ENCODE measurements at regions not wholly inside any gene's neighbourhood (a gene's known extent, or its start where the extent isn't known, plus 50 kb on each side); places are given as distances from the start of the nearest gene placed in this dataset.

- Histone ChIP-seq H3K27me3 (replicated peaks; ENCODE audit: control insufficient read depth, insufficient read depth, low read length, poor library complexity, severe bottlenecking) (no peaks in the 10 kb centered on the region), H3K27ac (ENCODE audit: insufficient read depth, low read length, poor library complexity, severe bottlenecking) (no peak overlapping the region), H3K4me1 (ENCODE audit: control insufficient read depth, insufficient read depth, low read length, poor library complexity, severe bottlenecking) (no peaks in the 10 kb centered on the region), H3K9me3 (ENCODE audit: control insufficient read depth, low read length) (no peaks in the 10 kb centered on the region), H3K4me3 (ENCODE audit: insufficient read depth, low read depth, low read length, poor library complexity, severe bottlenecking) (no peak overlapping the region), H3K36me3 (ENCODE audit: control insufficient read depth, insufficient read depth, low read length) (no peaks in the 10 kb centered on the region)
- DNase-seq = no peak
Measured at GRCh38 chr5:163978897-163979296, 473.5 kb downstream of the MAT2B start.

DNA sequence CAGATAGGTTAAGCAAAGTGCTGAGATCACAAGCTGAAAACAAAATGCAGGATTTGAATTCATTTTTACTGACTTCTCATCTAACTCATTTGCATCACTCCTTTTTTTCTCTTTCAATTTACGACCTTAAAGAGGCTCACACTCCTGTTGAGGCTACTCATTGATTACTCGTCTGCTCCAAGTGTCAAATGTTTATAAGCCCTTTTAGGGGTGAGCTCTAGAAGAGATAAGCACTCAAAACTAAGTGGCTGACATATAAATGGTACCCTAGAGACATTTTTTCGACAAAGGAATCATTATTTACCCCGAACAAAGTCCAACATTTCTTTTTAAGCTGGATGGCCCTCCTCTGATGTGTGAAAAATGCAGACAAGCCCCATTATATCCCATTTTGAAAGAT is 483.1 kb downstream of the MAT2B start:
- Histone ChIP-seq H3K27me3 (replicated peaks; ENCODE audit: control insufficient read depth, insufficient read depth, low read length, poor library complexity, severe bottlenecking) (no peaks in the 10 kb centered on the region), H3K4me3 (ENCODE audit: insufficient read depth, low read depth, low read length, poor library complexity, severe bottlenecking) (no peak overlapping the region), H3K9me3 (ENCODE audit: control insufficient read depth, low read length) (no peaks in the 10 kb centered on the region), H3K4me1 (ENCODE audit: control insufficient read depth, insufficient read depth, low read length, poor library complexity, severe bottlenecking) (no peaks in the 10 kb centered on the region), H3K36me3 (ENCODE audit: control insufficient read depth, insufficient read depth, low read length) (no peaks in the 10 kb centered on the region), H3K27ac (ENCODE audit: insufficient read depth, low read length, poor library complexity, severe bottlenecking) (no peak overlapping the region)
- DNase-seq = no peak

- Histone ChIP-seq H3K9me3 (ENCODE audit: control insufficient read depth, low read length) (no peaks in the 10 kb centered on the region), H3K36me3 (ENCODE audit: control insufficient read depth, insufficient read depth, low read length) (no peaks in the 10 kb centered on the region), H3K27me3 (replicated peaks; ENCODE audit: control insufficient read depth, insufficient read depth, low read length, poor library complexity, severe bottlenecking) (no peaks in the 10 kb centered on the region), H3K4me1 (ENCODE audit: control insufficient read depth, insufficient read depth, low read length, poor library complexity, severe bottlenecking) (no peaks in the 10 kb centered on the region), H3K4me3 (ENCODE audit: insufficient read depth, low read depth, low read length, poor library complexity, severe bottlenecking) (no peak overlapping the region), H3K27ac (ENCODE audit: insufficient read depth, low read length, poor library complexity, severe bottlenecking) (no peak overlapping the region)
- DNase-seq = no peak
Measured at GRCh38 chr5:163993126-163993525, 487.7 kb downstream of the MAT2B start.

DNA sequence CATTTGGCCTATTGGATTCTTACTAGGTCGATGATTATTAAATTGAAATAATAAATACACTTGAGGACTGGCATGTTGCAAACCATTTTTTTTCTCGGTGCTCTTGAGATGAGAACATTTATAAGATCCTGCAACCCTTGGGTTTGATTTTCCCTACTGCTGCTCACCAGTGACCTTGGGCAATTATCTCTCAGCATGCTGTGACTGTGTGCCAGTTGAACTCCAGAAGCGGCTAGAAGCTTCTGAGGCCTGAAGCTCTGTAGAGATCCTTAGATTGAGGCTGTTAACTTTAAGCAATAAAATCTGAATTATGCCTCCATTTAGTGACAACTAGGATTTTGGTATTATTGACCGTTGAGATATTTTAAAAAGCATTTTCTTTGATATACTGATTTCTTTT is 489.8 kb downstream of the MAT2B start:
- Histone ChIP-seq H3K36me3 (ENCODE audit: control insufficient read depth, insufficient read depth, low read length) (no peaks in the 10 kb centered on the region), H3K4me3 (ENCODE audit: insufficient read depth, low read depth, low read length, poor library complexity, severe bottlenecking) (no peak overlapping the region), H3K9me3 (ENCODE audit: control insufficient read depth, low read length) (no peaks in the 10 kb centered on the region), H3K27me3 (replicated peaks; ENCODE audit: control insufficient read depth, insufficient read depth, low read length, poor library complexity, severe bottlenecking) (no peaks in the 10 kb centered on the region), H3K4me1 (ENCODE audit: control insufficient read depth, insufficient read depth, low read length, poor library complexity, severe bottlenecking) (no peaks in the 10 kb centered on the region), H3K27ac (ENCODE audit: insufficient read depth, low read length, poor library complexity, severe bottlenecking) (no peak overlapping the region)
- DNase-seq = no peak

- no peak overlapping the region for H3K27ac ChIP-seq (ENCODE audit: insufficient read depth, low read length, poor library complexity, severe bottlenecking)
- H3K9me3 ChIP-seq (ENCODE audit: control insufficient read depth, low read length) = no peaks in the 10 kb centered on the region
- H3K36me3 ChIP-seq (ENCODE audit: control insufficient read depth, insufficient read depth, low read length) = no peaks in the 10 kb centered on the region
- no peak for DNase-seq
- no peaks in the 10 kb centered on the region for H3K27me3 ChIP-seq (replicated peaks; ENCODE audit: control insufficient read depth, insufficient read depth, low read length, poor library complexity, severe bottlenecking)
- no peak overlapping the region for H3K4me3 ChIP-seq (ENCODE audit: insufficient read depth, low read depth, low read length, poor library complexity, severe bottlenecking)
- H3K4me1 ChIP-seq (ENCODE audit: control insufficient read depth, insufficient read depth, low read length, poor library complexity, severe bottlenecking) = no peaks in the 10 kb centered on the region
Measured at GRCh38 chr5:163997965-163998364, 492.5 kb downstream of the MAT2B start.

- no peak for DNase-seq
- no peak overlapping the region for H3K27ac ChIP-seq (ENCODE audit: insufficient read depth, low read length, poor library complexity, severe bottlenecking)
- H3K27me3 ChIP-seq (replicated peaks; ENCODE audit: control insufficient read depth, insufficient read depth, low read length, poor library complexity, severe bottlenecking) = no peaks in the 10 kb centered on the region
- H3K4me3 ChIP-seq (ENCODE audit: insufficient read depth, low read depth, low read length, poor library complexity, severe bottlenecking) = no peak overlapping the region
- no peaks in the 10 kb centered on the region for H3K9me3 ChIP-seq (ENCODE audit: control insufficient read depth, low read length)
- H3K4me1 ChIP-seq (ENCODE audit: control insufficient read depth, insufficient read depth, low read length, poor library complexity, severe bottlenecking) = no peaks in the 10 kb centered on the region
- H3K36me3 ChIP-seq (ENCODE audit: control insufficient read depth, insufficient read depth, low read length) = no peaks in the 10 kb centered on the region
Measured at GRCh38 chr5:164000241-164000640, 494.8 kb downstream of the MAT2B start.

DNA sequence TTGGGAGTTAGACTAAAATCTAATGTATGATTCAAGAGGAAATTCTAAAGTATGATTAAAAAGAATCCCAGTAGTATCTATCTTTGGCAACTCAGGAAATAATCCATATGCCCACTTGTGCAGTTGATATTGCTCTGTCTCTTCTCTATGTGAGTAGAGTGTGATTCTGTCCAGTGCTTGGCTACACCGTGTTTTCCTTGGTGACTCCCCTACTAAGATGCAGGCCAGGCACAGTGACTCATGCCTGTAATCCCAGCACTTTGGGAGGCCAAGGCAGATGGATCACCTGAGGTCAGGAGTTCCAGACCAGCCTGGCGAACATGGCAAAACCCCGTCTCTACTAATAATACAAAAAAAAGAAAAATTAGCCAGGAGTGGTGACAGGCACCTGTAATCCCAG is 495.4 kb downstream of the MAT2B start:
- Histone ChIP-seq H3K4me1 (ENCODE audit: control insufficient read depth, insufficient read depth, low read length, poor library complexity, severe bottlenecking) (no peaks in the 10 kb centered on the region), H3K4me3 (ENCODE audit: insufficient read depth, low read depth, low read length, poor library complexity, severe bottlenecking) (no peak overlapping the region), H3K27me3 (replicated peaks; ENCODE audit: control insufficient read depth, insufficient read depth, low read length, poor library complexity, severe bottlenecking) (no peaks in the 10 kb centered on the region), H3K9me3 (ENCODE audit: control insufficient read depth, low read length) (no peaks in the 10 kb centered on the region), H3K27ac (ENCODE audit: insufficient read depth, low read length, poor library complexity, severe bottlenecking) (no peak overlapping the region), H3K36me3 (ENCODE audit: control insufficient read depth, insufficient read depth, low read length) (no peaks in the 10 kb centered on the region)
- no peak for DNase-seq

GRCh38 chr5:164002214-164002613 is 496.8 kb downstream of the MAT2B start:
- no peak for DNase-seq
- no peak overlapping the region for H3K27ac ChIP-seq (ENCODE audit: insufficient read depth, low read length, poor library complexity, severe bottlenecking)

GRCh38 chr5:164002628-164003027 is 497.2 kb downstream of the MAT2B start:
- H3K4me3 ChIP-seq (ENCODE audit: insufficient read depth, low read depth, low read length, poor library complexity, severe bottlenecking) = no peak overlapping the region
- H3K9me3 ChIP-seq (ENCODE audit: control insufficient read depth, low read length) = no peaks in the 10 kb centered on the region
- H3K27me3 ChIP-seq (replicated peaks; ENCODE audit: control insufficient read depth, insufficient read depth, low read length, poor library complexity, severe bottlenecking) = no peaks in the 10 kb centered on the region
- DNase-seq = no peak
- no peaks in the 10 kb centered on the region for H3K36me3 ChIP-seq (ENCODE audit: control insufficient read depth, insufficient read depth, low read length)
- no peaks in the 10 kb centered on the region for H3K4me1 ChIP-seq (ENCODE audit: control insufficient read depth, insufficient read depth, low read length, poor library complexity, severe bottlenecking)
- H3K27ac ChIP-seq (ENCODE audit: insufficient read depth, low read length, poor library complexity, severe bottlenecking) = no peak overlapping the region

More at GRCh38 chr5:164002214-164002613, 496.8 kb downstream of the MAT2B start:
- H3K4me3 ChIP-seq (ENCODE audit: insufficient read depth, low read depth, low read length, poor library complexity, severe bottlenecking) = no peak overlapping the region
- H3K27me3 ChIP-seq (replicated peaks; ENCODE audit: control insufficient read depth, insufficient read depth, low read length, poor library complexity, severe bottlenecking) = no peaks in the 10 kb centered on the region
- no peaks in the 10 kb centered on the region for H3K9me3 ChIP-seq (ENCODE audit: control insufficient read depth, low read length)
- H3K4me1 ChIP-seq (ENCODE audit: control insufficient read depth, insufficient read depth, low read length, poor library complexity, severe bottlenecking) = no peaks in the 10 kb centered on the region
- H3K36me3 ChIP-seq (ENCODE audit: control insufficient read depth, insufficient read depth, low read length) = no peaks in the 10 kb centered on the region

- Histone ChIP-seq H3K36me3 (ENCODE audit: control insufficient read depth, insufficient read depth, low read length) (no peaks in the 10 kb centered on the region), H3K9me3 (ENCODE audit: control insufficient read depth, low read length) (no peaks in the 10 kb centered on the region), H3K27me3 (replicated peaks; ENCODE audit: control insufficient read depth, insufficient read depth, low read length, poor library complexity, severe bottlenecking) (no peaks in the 10 kb centered on the region), H3K4me3 (ENCODE audit: insufficient read depth, low read depth, low read length, poor library complexity, severe bottlenecking) (no peak overlapping the region), H3K27ac (ENCODE audit: insufficient read depth, low read length, poor library complexity, severe bottlenecking) (no peak overlapping the region), H3K4me1 (ENCODE audit: control insufficient read depth, insufficient read depth, low read length, poor library complexity, severe bottlenecking) (no peaks in the 10 kb centered on the region)
- DNase-seq = no peak
Measured at GRCh38 chr5:164005071-164005470, 499.7 kb downstream of the MAT2B start.

- no peak for DNase-seq
- no peak overlapping the region for H3K27ac ChIP-seq (ENCODE audit: insufficient read depth, low read length, poor library complexity, severe bottlenecking)
- no peaks in the 10 kb centered on the region for H3K36me3 ChIP-seq (ENCODE audit: control insufficient read depth, insufficient read depth, low read length)
- H3K9me3 ChIP-seq (ENCODE audit: control insufficient read depth, low read length) = no peaks in the 10 kb centered on the region
- no peaks in the 10 kb centered on the region for H3K27me3 ChIP-seq (replicated peaks; ENCODE audit: control insufficient read depth, insufficient read depth, low read length, poor library complexity, severe bottlenecking)
- no peaks in the 10 kb centered on the region for H3K4me1 ChIP-seq (ENCODE audit: control insufficient read depth, insufficient read depth, low read length, poor library complexity, severe bottlenecking)
- H3K4me3 ChIP-seq (ENCODE audit: insufficient read depth, low read depth, low read length, poor library complexity, severe bottlenecking) = no peak overlapping the region
Measured at GRCh38 chr5:164007064-164007463, 501.6 kb downstream of the MAT2B start.

Data from effector memory CD4-positive, alpha-beta T cell (primary cell).